CD4-positive, alpha-beta T cell (primary cell): ENCODE measurements at regions not wholly inside any gene's neighbourhood (a gene's known extent, or its start where the extent isn't known, plus 50 kb on each side); places are given as distances from the start of the nearest gene placed in this dataset.

Experiments
- ATAC-seq: fragments of 200-7000 bp; cut with Tn5 transposase; one replicate; pipeline ENCODE4 v1.10.0; 2022; ENCODE audit warnings: mild to moderate bottlenecking; ENCODE audit not compliant: poor library complexity
- CTCF ChIA-PET: fragments of 350-600 bp; sonication (Branson Sonifier 250); formaldehyde crosslinking; loops from one replicate; lab custom pipeline; 2021; ENCODE audit warnings: antibody characterized with exemption, inconsistent platforms; lab: Charles Lee
- POLR2A ChIA-PET: fragments of 350-600 bp; sonication (Branson Sonifier 250); formaldehyde crosslinking; loops from one replicate; lab custom pipeline; 2021; ENCODE audit warnings: antibody characterized with exemption, inconsistent platforms; lab: Charles Lee
- DNase-seq, 14 experiments: peaks; one replicate each; pipeline ENCODE4 v3.0.0-alpha.2; 2013 to 2020; ENCODE audit warnings: mixed read lengths in 2 of 14
- H3K27ac ChIP-seq, 2 donors: one replicate each; pipeline versions ENCODE4 v1.5.1 to v1.7.0; 2013; ENCODE audit warnings: low read length in 2 of 2, low read depth in 1 of 2, mild to moderate bottlenecking in 1 of 2
- H3K27me3 ChIP-seq, 2 experiments: 1 replicate in 1 of 2; 2 replicates in 1 of 2; pipeline versions ENCODE4 v1.6.1 to v1.7.0; 2013; ENCODE audit warnings: low read length in 2 of 2, control low read depth in 1 of 2, mild to moderate bottlenecking in 1 of 2, moderate library complexity in 1 of 2; ENCODE audit not compliant: insufficient read depth in 2 of 2, control insufficient read depth in 1 of 2
- H3K36me3 ChIP-seq: one replicate; pipeline ENCODE4 v1.6.1; 2013; ENCODE audit warnings: low read length, control low read depth; ENCODE audit not compliant: insufficient read depth
- H3K4me1 ChIP-seq: one replicate; pipeline ENCODE4 v1.6.1; 2013; ENCODE audit warnings: low read length, control low read depth; ENCODE audit not compliant: insufficient read depth
- H3K4me3 ChIP-seq: one replicate; pipeline ENCODE4 v1.5.1; 2013; ENCODE audit warnings: mild to moderate bottlenecking, low read length, moderate library complexity
- H3K9me3 ChIP-seq, 2 experiments: 1 replicate in 1 of 2; 2 replicates in 1 of 2; pipeline versions ENCODE4 v1.6.1 to v1.7.0; 2013; ENCODE audit warnings: low read length in 2 of 2, mild to moderate bottlenecking in 2 of 2, control low read depth in 1 of 2, moderate library complexity in 1 of 2; ENCODE audit not compliant: control insufficient read depth in 1 of 2, insufficient read depth in 1 of 2
- H3K27ac Mint-ChIP-seq: one replicate; pipeline ENCODE4 v1.8.0; 2020; ENCODE audit warnings: mixed read lengths
- H3K27me3 Mint-ChIP-seq: one replicate; pipeline ENCODE4 v1.8.0; 2021; ENCODE audit warnings: mixed read lengths
- H3K36me3 Mint-ChIP-seq: one replicate; pipeline ENCODE4 v1.8.0; 2021; ENCODE audit warnings: low read depth, mixed read lengths
- H3K4me1 Mint-ChIP-seq: one replicate; pipeline ENCODE4 v1.8.0; 2021; ENCODE audit warnings: low read depth, mixed read lengths
- H3K4me3 Mint-ChIP-seq: one replicate; pipeline ENCODE4 v1.8.0; 2020; ENCODE audit warnings: mild to moderate bottlenecking, mixed read lengths
- H3K9me3 Mint-ChIP-seq: one replicate; pipeline ENCODE4 v1.8.0; 2020; ENCODE audit warnings: mixed read lengths
- CTCF ChIP-seq: fragments of 200-600 bp; IDR thresholded peaks from one replicate; pipeline ENCODE4 v1.8.0; 2022; ENCODE audit warnings: antibody characterized with exemption, mild to moderate bottlenecking
- intact Hi-C, 2 experiments: fragments of 100-400 bp; cut with DNase I in 1 of 2; cut with micrococcal nuclease in 1 of 2; formaldehyde crosslinking; loops; one replicate each; pipeline versions ENCODE4 v1.15.1 to v1.9.0; 2023 to 2025; cut with DNase I, micrococcal nuclease

DNA sequence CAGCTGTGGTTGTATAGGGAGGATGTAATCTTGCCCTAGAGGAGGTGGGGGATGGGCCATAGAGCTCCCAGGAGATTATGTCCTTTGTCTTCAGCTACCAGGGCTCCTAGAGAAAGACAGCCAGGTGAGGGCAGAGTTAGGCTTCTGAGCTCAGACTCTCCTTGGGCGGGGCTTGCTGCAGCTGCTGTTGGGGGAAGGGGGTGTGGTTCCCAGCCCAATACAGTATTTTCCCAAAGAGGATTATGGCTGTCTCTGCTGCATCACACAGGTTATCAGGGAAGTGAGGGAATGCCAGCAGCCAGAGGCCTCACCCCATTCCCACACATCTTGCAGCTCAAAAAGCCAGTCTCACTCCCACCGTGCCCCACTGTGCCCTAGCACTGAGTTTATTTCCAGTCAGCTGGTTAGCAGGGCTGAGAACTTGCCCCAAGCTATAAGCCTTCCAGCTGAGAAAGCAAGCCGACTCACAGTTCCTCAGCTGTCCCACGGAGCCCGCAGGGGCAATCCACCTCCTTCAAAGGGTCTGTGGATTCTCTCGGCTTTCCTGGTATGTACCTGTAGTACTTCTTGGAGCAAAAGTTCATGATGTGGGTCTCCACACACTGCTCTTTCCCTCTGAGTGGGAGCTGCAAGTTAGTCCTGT lies 217.3 kb upstream of the CPNE8 start:
- ATAC-seq: no peak
- no peak for DNase-seq
- Mint-ChIP-seq H3K27ac (no peak overlapping the region), H3K9me3 (peaks cover 2% of the 10 kb centered on the region), H3K4me3 (no peak overlapping the region), H3K27me3 (peaks cover 3% of the 10 kb centered on the region), H3K4me1 (no peaks in the 10 kb centered on the region), H3K36me3 (no peaks in the 10 kb centered on the region)
- Histone ChIP-seq H3K4me3 (no peak overlapping the region), H3K27ac (no peak overlapping the region), H3K36me3 (no peaks in the 10 kb centered on the region), H3K4me1 (no peaks in the 10 kb centered on the region), H3K9me3 (peaks cover 0 to 11% of the 10 kb centered on the region in 2 experiments), H3K27me3 (no peaks in the 10 kb centered on the region)
- no peak for TF ChIP-seq CTCF
- POLR2A ChIA-PET: no interaction called here
- CTCF ChIA-PET: no interaction called here
- intact Hi-C loops: no loop called here

DNA sequence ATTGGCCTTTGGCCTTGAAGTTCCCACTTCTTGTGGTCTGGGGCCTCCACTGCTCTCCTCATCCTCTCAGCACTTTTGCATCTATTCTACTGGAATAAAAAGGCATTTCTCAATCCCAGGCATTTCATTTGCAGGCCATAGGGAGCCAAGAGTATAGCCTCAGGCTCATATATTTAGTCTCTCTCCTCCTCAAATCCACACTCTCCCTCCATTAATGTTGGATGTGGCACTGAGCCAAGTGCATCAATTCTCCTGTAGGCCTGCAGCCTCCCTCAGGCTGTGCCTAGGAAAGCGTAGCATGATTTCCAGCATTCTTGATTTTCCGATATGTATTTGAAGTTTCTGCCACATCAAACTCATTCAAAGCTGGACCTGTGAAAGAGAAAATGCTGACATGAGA lies 211.5 kb upstream of the CPNE8 start:
- no peak for DNase-seq
- intact Hi-C loops: no loop called here
- ChIA-PET POLR2A (no interaction called here), CTCF (no interaction called here)
- H3K27ac Mint-ChIP-seq: no peak overlapping the region
- ATAC-seq: no peak
- no peaks in the 10 kb centered on the region for H3K27me3 ChIP-seq
- no peak overlapping the region for H3K27ac ChIP-seq
- H3K4me1 ChIP-seq: no peaks in the 10 kb centered on the region
- peaks cover 0 to 3% of the 10 kb centered on the region in 2 experiments for H3K9me3 ChIP-seq
- peaks cover 3% of the 10 kb centered on the region for H3K27me3 Mint-ChIP-seq
- no peaks in the 10 kb centered on the region for H3K9me3 Mint-ChIP-seq
- no peak for TF ChIP-seq CTCF
- H3K4me3 ChIP-seq: no peak overlapping the region
- H3K4me1 Mint-ChIP-seq: no peaks in the 10 kb centered on the region
- no peaks in the 10 kb centered on the region for H3K36me3 Mint-ChIP-seq
- H3K4me3 Mint-ChIP-seq: no peak overlapping the region
- no peaks in the 10 kb centered on the region for H3K36me3 ChIP-seq

- H3K27me3 ChIP-seq: no peaks in the 10 kb centered on the region
- peaks cover 0 to 3% of the 10 kb centered on the region in 2 experiments for H3K9me3 ChIP-seq
- H3K4me3 Mint-ChIP-seq: no peak overlapping the region
- H3K4me1 Mint-ChIP-seq: no peaks in the 10 kb centered on the region
- intact Hi-C loops: no loop called here
- no peaks in the 10 kb centered on the region for H3K9me3 Mint-ChIP-seq
- no peak for TF ChIP-seq CTCF
- DNase-seq (no peak), ATAC-seq (no peak)
- POLR2A ChIA-PET: no interaction called here
- CTCF ChIA-PET: no interaction called here
- H3K4me1 ChIP-seq: no peaks in the 10 kb centered on the region
- H3K27me3 Mint-ChIP-seq: no peaks in the 10 kb centered on the region
- H3K27ac Mint-ChIP-seq: no peak overlapping the region
- H3K4me3 ChIP-seq: no peak overlapping the region
- no peaks in the 10 kb centered on the region for H3K36me3 ChIP-seq
- no peak overlapping the region for H3K27ac ChIP-seq
- H3K36me3 Mint-ChIP-seq: no peaks in the 10 kb centered on the region
These were observed 206.7 kb upstream of the CPNE8 start for GRCh38 chr12:39112064-39112463.
